LNCAP (cell line): ENCODE measurements at regions not wholly inside any gene's neighbourhood (a gene's known extent, or its start where the extent isn't known, plus 50 kb on each side); places are given as distances from the start of the nearest gene placed in this dataset.

Source experiments
- TF ChIP-seq, protein P1 (sequence below): fragments of 450-650 bp; IDR thresholded peaks from 2 replicates; pipeline ENCODE4 v1.5.1; 2017; ENCODE audit warnings: mild to moderate bottlenecking

DNA sequence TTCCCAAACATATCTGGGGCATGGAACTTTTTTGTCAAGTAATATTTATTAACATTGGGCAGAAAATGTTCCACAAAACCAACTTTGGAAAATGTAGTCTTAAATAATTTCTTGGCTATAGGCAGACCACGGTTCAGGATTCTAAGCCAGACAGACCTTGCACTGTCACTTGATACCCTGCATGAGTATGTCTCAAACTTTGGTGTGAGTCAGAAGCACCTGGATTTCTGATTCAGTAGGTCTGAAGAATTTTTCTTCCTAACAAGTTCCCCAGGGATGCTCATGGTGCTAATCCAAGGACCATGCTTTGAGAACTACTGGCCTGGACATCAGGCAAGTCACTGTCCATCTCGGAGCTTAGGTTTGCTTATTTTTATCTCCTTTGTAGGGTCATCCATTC, 562.0 kb downstream of the PLPP3 start:
- TF ChIP-seq, protein P1, sequence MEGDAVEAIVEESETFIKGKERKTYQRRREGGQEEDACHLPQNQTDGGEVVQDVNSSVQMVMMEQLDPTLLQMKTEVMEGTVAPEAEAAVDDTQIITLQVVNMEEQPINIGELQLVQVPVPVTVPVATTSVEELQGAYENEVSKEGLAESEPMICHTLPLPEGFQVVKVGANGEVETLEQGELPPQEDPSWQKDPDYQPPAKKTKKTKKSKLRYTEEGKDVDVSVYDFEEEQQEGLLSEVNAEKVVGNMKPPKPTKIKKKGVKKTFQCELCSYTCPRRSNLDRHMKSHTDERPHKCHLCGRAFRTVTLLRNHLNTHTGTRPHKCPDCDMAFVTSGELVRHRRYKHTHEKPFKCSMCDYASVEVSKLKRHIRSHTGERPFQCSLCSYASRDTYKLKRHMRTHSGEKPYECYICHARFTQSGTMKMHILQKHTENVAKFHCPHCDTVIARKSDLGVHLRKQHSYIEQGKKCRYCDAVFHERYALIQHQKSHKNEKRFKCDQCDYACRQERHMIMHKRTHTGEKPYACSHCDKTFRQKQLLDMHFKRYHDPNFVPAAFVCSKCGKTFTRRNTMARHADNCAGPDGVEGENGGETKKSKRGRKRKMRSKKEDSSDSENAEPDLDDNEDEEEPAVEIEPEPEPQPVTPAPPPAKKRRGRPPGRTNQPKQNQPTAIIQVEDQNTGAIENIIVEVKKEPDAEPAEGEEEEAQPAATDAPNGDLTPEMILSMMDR, result no peak

DNA sequence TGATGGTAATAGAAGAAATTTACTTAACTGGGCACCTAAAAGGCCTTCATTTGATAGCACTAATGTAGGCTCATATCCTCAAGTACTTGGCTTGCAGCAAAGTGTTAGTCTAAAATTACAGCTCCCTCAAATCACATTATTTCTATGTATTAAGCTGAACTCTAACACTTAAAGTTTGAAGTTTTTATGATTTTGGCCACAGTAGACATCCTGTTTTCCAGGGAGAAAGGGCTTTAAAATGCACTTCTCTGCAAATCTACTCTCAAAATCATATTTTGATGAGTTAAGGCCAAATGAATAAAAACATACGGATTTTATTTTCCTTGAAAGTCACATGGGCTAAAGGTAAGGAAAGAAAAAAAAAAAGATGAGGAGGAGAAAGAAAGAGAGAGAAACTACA, 575.5 kb downstream of the PLPP3 start:
- TF ChIP-seq, protein P1, result no peak

DNA sequence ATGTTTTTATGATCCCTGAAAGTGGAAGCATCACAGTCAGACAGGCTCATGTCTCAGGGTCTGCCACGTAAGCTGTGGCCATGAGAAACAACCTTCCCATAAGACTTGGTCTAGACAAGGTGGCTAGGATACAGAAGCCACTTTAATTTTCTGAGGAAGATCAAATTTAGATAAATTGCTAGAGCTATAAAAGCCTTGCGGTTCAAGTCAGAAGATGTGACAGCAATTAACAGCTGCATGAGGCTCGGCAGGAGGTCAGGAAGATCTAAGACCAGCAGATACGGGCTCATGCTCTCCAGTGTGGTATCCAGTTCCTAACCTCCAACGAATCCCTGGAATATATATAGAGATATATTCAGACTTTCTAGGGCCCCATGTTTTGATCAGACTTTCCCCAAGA, 577.1 kb downstream of the PLPP3 start:
- TF ChIP-seq, protein P1, result no peak

DNA sequence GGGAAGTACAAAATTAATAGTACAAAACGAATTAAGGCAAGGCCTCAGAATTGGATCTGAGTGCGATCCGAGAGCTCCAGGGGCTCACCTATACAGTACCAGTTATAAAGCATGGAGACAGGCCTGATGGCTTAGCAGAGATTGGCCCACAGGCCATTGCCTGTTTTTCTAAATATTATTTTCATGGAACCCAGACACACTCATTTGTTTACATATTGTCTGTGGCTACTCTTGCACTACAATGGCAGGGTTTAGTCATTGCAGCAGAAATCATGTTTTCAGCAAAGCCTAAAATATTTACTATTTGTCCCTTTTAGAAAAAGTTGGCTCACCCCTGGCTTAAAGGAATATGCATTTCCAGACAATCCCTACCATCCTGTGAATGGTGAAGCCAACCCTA, 578.9 kb downstream of the PLPP3 start:
- TF ChIP-seq, protein P1, result no peak

DNA sequence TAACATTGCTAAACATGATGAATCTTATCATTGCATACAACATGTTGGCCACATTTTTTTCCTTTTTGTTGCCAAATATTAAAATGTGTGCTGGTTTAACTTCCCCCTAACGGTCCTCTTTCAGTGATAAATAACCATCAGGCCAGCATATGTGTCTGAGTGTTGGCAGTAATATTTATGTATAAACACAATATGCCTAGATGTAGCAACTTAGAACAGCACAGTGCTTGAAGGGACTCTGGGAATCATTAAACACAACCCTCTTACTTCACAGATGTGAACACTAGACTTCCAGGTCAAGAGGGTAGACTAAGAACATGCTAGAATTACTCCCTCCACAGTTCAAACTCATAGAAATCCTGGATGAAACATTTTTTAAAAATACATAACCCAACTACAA, 581.8 kb downstream of the PLPP3 start:
- TF ChIP-seq, protein P1, result no peak

DNA sequence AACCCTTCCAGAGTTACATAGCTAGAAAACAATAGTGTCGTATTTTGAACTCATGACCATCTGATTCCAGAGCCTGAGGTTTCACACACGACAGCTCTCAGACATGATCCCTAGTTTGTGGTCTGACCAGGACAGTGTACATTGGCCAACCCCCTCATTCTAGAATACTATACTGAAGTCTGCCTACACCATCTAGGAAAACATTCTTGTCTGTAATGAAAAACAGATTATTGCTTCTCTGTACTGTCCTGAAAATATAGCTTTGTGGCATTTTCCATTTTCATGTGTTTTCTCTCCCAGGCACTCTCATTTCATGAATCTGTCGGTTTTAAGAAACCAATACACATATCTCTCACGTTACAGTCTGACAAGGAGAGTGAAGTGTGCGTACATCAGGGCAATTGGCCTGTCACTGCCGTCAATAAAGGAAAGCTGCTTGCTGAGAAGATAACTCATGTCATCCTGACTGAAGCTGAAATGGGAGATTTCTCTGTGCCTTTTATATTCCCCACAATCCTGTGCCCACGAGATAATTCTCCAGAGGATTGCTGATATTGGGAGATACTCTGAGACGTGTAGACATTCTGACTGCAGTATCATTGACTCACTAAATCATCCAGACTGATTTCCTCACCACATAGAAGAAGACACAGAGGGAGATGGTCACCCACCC, 585.6 kb downstream of the PLPP3 start:
- TF ChIP-seq, protein P1, result no peak

DNA sequence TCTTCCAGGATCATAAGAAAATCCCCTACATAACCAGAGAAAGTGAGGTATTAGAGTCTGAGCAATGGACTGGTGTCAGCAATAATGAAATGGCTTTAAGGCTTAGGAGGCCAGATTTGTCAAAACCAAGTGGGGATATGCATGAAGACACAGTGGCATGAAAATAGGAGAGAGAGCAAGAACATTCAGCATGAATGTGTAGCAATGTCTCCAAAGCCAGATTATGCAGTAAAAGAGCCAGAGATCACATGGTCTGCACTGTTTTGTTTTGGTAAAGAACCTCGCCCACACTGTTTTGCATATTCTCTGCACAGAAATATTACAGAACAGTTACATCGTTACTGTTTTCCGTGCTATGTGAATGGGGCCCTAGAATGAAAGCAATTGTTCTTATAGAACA, 589.4 kb downstream of the PLPP3 start:
- TF ChIP-seq, protein P1, result no peak

DNA sequence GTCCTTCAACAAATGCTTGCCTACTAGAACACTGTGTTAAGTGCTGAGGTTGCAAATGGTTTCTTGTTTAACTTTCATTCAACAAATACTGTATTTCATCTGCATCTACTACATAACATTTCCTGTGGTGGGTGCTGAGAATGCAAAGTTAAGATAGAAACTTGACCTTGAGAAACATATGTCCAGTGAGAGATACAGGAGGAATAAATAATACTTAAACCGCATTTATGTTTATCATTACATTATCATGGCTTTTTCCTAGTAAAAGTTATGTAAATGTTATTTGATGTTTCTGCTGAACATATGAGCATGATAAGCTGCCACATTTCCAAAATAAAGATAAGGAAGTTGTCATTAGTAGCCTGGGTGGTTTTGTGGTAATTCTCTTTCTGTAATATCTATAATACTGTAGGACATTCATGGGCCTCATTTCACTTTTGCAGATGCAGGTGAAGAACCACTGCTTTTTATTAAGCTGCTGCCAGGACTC, 590.4 kb downstream of the PLPP3 start:
- TF ChIP-seq, protein P1, result no peak
